DND-41 (cell line): ENCODE measurements at regions not wholly inside any gene's neighbourhood (a gene's known extent, or its start where the extent isn't known, plus 50 kb on each side); places are given as distances from the start of the nearest gene placed in this dataset.
"Not testable (repeated sequence)": the region's sequence is repeated elsewhere in the genome, so short reads cannot be mapped to it uniquely, and the experiment has no call there.

Source experiments
- CTCF ChIP-seq: IDR thresholded peaks from 2 replicates; pipeline ENCODE4 v1.5.1; 2012; ENCODE audit warnings: borderline replicate concordance, low read length, moderate library complexity, mild to moderate bottlenecking; ENCODE audit not compliant: poor library complexity, severe bottlenecking; ENCODE audit errors: extremely low read depth
- EZH2 ChIP-seq: IDR thresholded peaks from 3 replicates; pipeline ENCODE4 v1.6.1; 2012; ENCODE audit warnings: borderline replicate concordance, low read depth, mild to moderate bottlenecking, moderate library complexity, low read length, inconsistent platforms; ENCODE audit not compliant: severe bottlenecking

- not testable (repeated sequence) for TF ChIP-seq CTCF, EZH2
Measured at GRCh38 chr2:87498854-87499238, 249.0 kb upstream of the PLGLB2 start.
